Brain microvascular endothelial cell (primary cell): ENCODE measurements at regions not wholly inside any gene's neighbourhood (a gene's known extent, or its start where the extent isn't known, plus 50 kb on each side); places are given as distances from the start of the nearest gene placed in this dataset.

Experiments used
- DNase-seq: peaks from one replicate; pipeline ENCODE4 v3.0.0-alpha.2; 2020
- H3K27ac ChIP-seq: fragments of 250-450 bp; sonication (Bioruptor Pico); 2 replicates; pipeline ENCODE4 v1.5.1; 2020; ENCODE audit warnings: mild to moderate bottlenecking, moderate library complexity
- H3K27me3 ChIP-seq: fragments of 250-450 bp; sonication (Bioruptor Pico); replicated peaks from 2 replicates; pipeline ENCODE4 v1.5.1; 2020; ENCODE audit warnings: mild to moderate bottlenecking
- H3K36me3 ChIP-seq: fragments of 250-450 bp; sonication (Bioruptor Pico); replicated peaks from 2 replicates; pipeline ENCODE4 v1.5.1; 2020; ENCODE audit warnings: mild to moderate bottlenecking
- H3K4me3 ChIP-seq: 2 replicates; pipeline ENCODE4 v1.5.1; 2011; ENCODE audit warnings: low read depth, mild to moderate bottlenecking, control low read depth, low read length, moderate library complexity
- CTCF ChIP-seq: IDR thresholded peaks from 2 replicates; pipeline ENCODE4 v1.5.1; 2011; ENCODE audit warnings: low read depth, mild to moderate bottlenecking, moderate library complexity, low read length, control low read depth, inconsistent platforms; ENCODE audit errors: missing control alignments
- in situ Hi-C: cut with HindIII; loops from 2 replicates; pipeline ENCODE4 v1.10.0; 2017; ENCODE audit warnings: low sequenced_read_pairs, low pct_ligation_motif_present

- Histone ChIP-seq H3K4me3 (no peak overlapping the region), H3K27ac (no peak overlapping the region), H3K27me3 (no peaks in the 10 kb centered on the region), H3K36me3 (no peaks in the 10 kb centered on the region)
- TF ChIP-seq CTCF: no peak
- no peak for DNase-seq
- in situ Hi-C loops: no loop called here
Measured at GRCh38 chr11:15728207-15728606, 613.5 kb downstream of the INSC start.

DNA sequence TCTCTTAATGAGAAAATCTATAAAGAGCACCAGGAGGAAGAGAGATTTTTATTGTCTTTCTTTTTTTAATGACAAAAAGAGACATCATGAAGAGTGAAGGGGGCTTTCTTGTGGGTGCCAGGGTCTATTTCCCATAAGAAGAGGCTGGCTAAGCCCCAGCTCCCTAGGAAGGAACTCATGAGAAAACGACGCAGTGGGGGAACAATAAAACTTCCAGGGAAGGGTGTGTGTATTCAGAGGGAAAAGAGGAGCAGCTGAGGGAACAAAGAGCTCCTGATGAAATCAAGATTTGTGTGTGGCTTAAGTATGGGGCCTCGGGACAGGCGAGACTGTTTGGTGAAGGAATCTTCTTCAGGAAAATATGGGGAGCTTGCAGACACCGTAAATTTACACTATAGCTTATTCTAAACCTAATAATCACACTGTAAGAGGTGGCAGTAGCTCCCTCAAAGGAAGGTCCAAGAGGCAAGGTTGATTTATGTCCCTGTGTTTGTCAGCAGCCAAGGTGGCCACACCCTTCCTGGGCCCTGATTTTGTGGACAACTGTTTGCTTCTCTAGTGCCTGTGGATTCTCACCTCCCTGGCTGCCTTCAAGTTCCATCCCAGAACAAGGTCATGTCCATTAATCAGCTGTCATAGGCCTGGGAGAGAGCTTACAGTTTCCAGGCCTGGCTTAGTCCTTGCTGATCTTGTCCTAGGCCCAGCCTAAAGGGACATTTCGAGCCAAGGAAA, 615.7 kb downstream of the INSC start:
- in situ Hi-C loops: no loop called here
- H3K36me3 ChIP-seq: no peaks in the 10 kb centered on the region
- DNase-seq: no peak
- TF ChIP-seq CTCF: no peak
- no peaks in the 10 kb centered on the region for H3K27me3 ChIP-seq
- H3K4me3 ChIP-seq: no peak overlapping the region
- H3K27ac ChIP-seq: no peak overlapping the region

GRCh38 chr11:15730995-15731385, 616.3 kb downstream of the INSC start:
- H3K4me3 ChIP-seq: no peak overlapping the region
- H3K27me3 ChIP-seq: no peaks in the 10 kb centered on the region
- no peak overlapping the region for H3K27ac ChIP-seq
- TF ChIP-seq CTCF: no peak
- in situ Hi-C loops: no loop called here
- H3K36me3 ChIP-seq: no peaks in the 10 kb centered on the region
- DNase-seq: no peak

DNA sequence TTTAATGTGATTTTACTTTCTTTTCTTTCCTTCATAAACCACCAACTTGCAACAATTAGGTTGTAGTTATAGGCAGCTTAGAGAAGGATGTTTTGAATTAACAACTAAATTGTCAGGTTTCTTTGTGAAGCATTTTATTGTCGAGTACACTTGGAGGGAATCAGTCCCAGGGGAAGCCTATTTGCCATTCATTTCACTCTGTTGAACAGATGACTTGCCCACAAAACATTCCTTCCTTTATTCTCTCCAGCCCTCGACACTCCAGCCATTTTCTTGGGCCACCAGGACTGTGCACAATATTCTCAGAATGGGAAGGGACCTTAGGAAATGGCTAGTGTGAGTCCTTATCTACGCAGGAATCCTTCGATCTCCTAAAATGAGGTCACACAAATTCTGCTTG, 620.6 kb downstream of the SOX6 start:
- Histone ChIP-seq H3K27ac (no peak overlapping the region), H3K4me3 (no peak overlapping the region), H3K36me3 (no peaks in the 10 kb centered on the region), H3K27me3 (no peaks in the 10 kb centered on the region)
- in situ Hi-C loops: no loop called here
- TF ChIP-seq CTCF: no peak
- no peak for DNase-seq

- H3K4me3 ChIP-seq: no peak overlapping the region
- no peaks in the 10 kb centered on the region for H3K36me3 ChIP-seq
- H3K27ac ChIP-seq: no peak overlapping the region
- in situ Hi-C loops: no loop called here
- DNase-seq: no peak
- no peak for TF ChIP-seq CTCF
- H3K27me3 ChIP-seq: no peaks in the 10 kb centered on the region
Measured at GRCh38 chr11:15737320-15737719, 619.0 kb downstream of the SOX6 start.

GRCh38 chr11:15738931-15739330, 617.4 kb downstream of the SOX6 start:
- no peak for TF ChIP-seq CTCF
- Histone ChIP-seq H3K4me3 (no peak overlapping the region), H3K36me3 (no peaks in the 10 kb centered on the region), H3K27me3 (no peaks in the 10 kb centered on the region), H3K27ac (no peak overlapping the region)
- in situ Hi-C loops: no loop called here
- no peak for DNase-seq
